ENCODE measurements at regions not wholly inside any gene's neighbourhood (a gene's known extent, or its start where the extent isn't known, plus 50 kb on each side); places are given as distances from the start of the nearest gene placed in this dataset.
"Not testable (repeated sequence)": the region's sequence is repeated elsewhere in the genome, so short reads cannot be mapped to it uniquely, and the experiment has no call there.

GRCh38 chr2:146615778-146616177 lies 1229.1 kb upstream of the ACVR2A start:
- no peak for DNase-seq (ENCODE audit: low read depth, low spot score)
- H3K4me3 ChIP-seq (ENCODE audit: low read length) = no peak overlapping the region

- H3K4me3 ChIP-seq (ENCODE audit: low read length) = no peak overlapping the region
- no peak for DNase-seq (ENCODE audit: low read depth, low spot score)
Observed at GRCh38 chr2:146608490-146608889, 1236.3 kb upstream of the ACVR2A start.

GRCh38 chr2:146604521-146604920 lies 1240.3 kb upstream of the ACVR2A start:
- no peak overlapping the region for H3K4me3 ChIP-seq (ENCODE audit: low read length)
- no peak for DNase-seq (ENCODE audit: low read depth, low spot score)

DNA sequence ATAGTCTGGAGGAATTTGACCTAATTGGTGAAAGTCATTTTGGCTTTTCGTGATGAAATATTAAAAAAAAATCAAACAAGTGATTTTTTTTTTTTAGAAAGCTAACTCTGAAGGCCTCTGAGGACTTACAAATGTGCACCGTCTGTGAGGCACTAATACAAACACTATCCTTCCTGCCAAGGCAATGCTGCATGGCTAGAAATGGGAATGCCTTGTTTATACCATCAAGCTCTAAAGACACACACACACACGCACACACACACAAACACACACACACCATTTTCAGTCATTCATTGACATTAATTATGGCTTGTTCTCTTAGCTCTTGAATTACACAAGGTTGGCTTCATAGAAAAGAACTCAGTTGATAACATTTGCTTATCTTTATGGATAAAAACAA lies 1242.0 kb upstream of the ACVR2A start:
- DNase-seq (ENCODE audit: low read depth, low spot score) = no peak
- H3K4me3 ChIP-seq (ENCODE audit: low read length) = no peak overlapping the region

DNA sequence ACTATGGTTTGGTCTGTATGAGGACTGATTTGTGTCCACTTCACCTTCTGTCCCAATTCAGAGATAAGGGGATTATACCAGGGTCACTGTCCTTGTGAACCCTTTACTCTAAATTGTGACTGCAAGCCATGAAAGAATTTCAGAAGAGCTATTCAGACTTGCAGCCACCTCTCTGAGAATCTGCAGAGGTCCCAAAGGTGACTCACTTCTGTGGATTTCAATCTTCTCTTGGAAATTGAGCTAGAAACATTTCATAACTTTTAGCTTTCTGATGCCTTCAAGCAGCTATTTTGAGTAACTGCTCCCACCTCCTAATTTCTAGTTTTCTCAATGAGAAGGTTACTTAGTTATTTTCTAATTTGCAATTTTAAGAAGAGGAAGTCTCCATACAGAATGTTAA lies 1242.4 kb upstream of the ACVR2A start:
- no peak for DNase-seq (ENCODE audit: low read depth, low spot score)
- no peak overlapping the region for H3K4me3 ChIP-seq (ENCODE audit: low read length)

GRCh38 chr2:146598791-146599190 lies 1246.0 kb upstream of the ACVR2A start:
- H3K4me3 ChIP-seq (ENCODE audit: low read length) = no peak overlapping the region
- DNase-seq (ENCODE audit: low read depth, low spot score) = no peak

DNA sequence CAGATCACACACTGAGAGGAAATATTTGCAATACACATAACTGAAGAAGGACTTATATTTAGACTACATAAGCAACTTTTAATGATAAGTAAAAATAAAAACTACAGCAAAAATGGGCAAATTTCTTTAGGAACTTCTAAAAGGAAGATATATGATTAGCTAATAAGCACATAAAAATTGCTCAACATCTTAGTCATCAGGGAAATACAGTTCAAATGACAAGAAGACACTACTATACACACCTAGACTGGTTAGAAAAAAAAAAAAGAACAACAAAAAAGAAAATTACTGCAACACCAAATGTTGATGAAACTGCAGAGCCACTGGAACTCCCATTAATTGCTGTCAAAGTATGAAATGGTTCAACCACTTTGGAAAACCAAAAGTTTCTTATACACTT lies 1247.5 kb upstream of the ACVR2A start:
- no peak for DNase-seq (ENCODE audit: low read depth, low spot score)
- no peak overlapping the region for H3K4me3 ChIP-seq (ENCODE audit: low read length)

- no peak overlapping the region for H3K4me3 ChIP-seq (ENCODE audit: low read length)
- no peak for DNase-seq (ENCODE audit: low read depth, low spot score)
Observed at GRCh38 chr2:146591908-146592307, 1252.9 kb upstream of the ACVR2A start.

GRCh38 chr2:146587291-146587713 lies 1257.5 kb upstream of the ACVR2A start:
- DNase-seq (ENCODE audit: low read depth, low spot score) = no peak
- no peak overlapping the region for H3K4me3 ChIP-seq (ENCODE audit: low read length)

DNA sequence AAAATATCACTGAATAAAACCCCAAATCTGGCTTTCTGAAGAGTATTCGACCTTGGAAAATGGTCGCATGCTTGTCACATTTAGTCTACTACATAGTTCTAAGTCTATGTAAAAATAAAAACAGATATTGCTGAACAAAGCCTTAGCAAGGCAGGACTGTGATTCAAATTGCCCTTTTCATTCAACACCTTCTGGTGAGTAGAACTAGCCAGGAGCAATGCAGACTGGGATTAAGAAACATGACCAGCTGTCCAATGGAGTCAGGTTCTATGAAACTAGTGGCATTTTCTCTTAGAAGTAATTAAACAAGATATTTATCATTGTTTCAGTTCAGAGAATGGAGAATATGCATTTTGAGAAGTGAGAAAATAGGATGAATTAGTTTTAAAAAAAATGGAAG lies 1260.5 kb upstream of the ACVR2A start:
- no peak overlapping the region for H3K4me3 ChIP-seq (ENCODE audit: low read length)
- no peak for DNase-seq (ENCODE audit: low read depth, low spot score)

DNA sequence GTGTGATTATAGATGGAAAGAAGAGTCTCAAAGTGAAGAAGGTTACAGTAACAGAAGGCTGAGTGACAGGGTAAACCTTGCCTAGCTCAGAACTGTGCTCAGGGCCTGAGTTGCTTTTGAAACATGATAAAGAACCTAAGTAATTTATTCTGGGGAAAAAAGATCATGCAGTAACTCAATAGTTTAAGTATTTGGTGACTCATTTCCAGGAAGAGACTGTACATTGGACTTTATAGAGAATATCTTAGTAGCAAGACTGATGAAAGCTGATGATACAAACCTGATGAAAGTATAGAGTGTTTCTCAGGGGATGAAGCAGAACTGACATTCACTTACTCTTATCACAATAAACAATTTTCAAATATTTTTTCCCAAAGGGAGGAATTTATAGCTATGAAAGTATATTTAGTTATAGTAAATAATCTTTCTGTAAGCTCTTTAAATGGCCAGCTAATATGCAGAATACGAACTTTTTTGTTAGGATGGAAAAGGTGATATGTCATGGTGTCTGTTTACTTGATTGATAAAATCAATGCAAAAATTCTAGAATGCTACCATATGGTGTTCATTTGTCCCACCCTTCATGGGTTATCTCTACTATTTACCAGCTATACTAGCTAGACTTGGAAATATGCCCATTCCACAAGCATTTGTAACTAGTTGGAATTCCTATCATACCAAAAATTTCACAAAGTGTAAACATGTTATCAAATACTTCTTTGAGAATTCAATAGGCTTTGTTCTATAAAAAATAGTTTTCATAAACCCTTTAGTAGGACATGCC lies 1265.5 kb upstream of the ACVR2A start:
- no peak for DNase-seq (ENCODE audit: low read depth, low spot score)
- H3K4me3 ChIP-seq (ENCODE audit: low read length) = no peak overlapping the region

GRCh38 chr2:146576339-146577111 lies 1268.3 kb upstream of the ACVR2A start:
- no peak overlapping the region for H3K4me3 ChIP-seq (ENCODE audit: low read length)
- no peak for DNase-seq (ENCODE audit: low read depth, low spot score)

- DNase-seq (ENCODE audit: low read depth, low spot score) = no peak
- no peak overlapping the region for H3K4me3 ChIP-seq (ENCODE audit: low read length)
Observed at GRCh38 chr2:146572598-146572997, 1272.2 kb upstream of the ACVR2A start.

DNA sequence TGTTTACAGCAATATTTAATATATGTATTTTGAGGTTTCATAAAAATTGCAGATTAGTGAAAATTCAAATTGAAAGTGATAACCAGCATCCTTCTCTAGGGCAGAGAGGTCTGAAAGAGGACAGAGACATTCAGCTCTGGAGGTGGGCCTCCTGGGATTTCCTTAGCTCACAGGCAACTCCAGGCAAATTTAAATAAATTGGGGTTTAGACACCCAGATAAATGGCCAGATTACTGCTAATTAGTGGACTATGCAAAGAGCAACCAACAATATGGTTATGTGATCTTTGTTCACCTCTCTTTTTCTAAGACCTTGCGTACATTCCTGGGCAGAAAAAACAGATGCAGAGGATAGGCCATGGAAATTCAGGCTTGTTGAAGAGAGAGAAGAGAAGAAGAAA lies 1282.8 kb upstream of the ACVR2A start:
- H3K4me3 ChIP-seq (ENCODE audit: low read length) = no peak overlapping the region
- DNase-seq (ENCODE audit: low read depth, low spot score) = no peak

DNA sequence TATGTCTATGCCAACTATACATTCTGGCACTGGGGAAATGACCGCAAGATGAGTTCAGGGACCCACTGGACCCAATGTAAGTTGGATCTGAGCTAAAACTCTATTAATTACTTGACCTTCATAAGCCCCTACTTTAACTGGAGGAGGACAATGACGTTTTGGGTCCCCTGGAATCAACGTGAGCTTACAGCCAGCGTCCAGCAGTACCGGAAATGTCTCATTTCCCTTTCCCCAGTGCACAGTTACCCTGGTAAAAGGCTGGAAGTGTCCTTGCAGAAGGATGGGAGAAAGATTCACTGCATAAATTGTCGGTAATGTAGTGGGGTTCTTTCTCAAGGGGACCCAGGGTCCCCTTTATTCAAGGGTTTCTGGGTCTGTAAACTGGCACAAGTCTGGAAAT lies 1297.6 kb upstream of the ACVR2A start:
- H3K4me3 ChIP-seq (ENCODE audit: low read length) = no peak overlapping the region
- DNase-seq (ENCODE audit: low read depth, low spot score) = no peak

GRCh38 chr2:146544701-146545100 lies 1300.1 kb upstream of the ACVR2A start:
- no peak for DNase-seq (ENCODE audit: low read depth, low spot score)
- no peak overlapping the region for H3K4me3 ChIP-seq (ENCODE audit: low read length)

GRCh38 chr2:146541896-146542295 lies 1302.9 kb upstream of the ACVR2A start:
- no peak for DNase-seq (ENCODE audit: low read depth, low spot score)
- H3K4me3 ChIP-seq (ENCODE audit: low read length) = no peak overlapping the region

- H3K4me3 ChIP-seq (ENCODE audit: low read length) = no peak overlapping the region
- peak; percentile 7 for DNase-seq (ENCODE audit: low read depth, low spot score)
Observed at GRCh38 chr2:146540271-146540932, 1304.4 kb upstream of the ACVR2A start.

DNA sequence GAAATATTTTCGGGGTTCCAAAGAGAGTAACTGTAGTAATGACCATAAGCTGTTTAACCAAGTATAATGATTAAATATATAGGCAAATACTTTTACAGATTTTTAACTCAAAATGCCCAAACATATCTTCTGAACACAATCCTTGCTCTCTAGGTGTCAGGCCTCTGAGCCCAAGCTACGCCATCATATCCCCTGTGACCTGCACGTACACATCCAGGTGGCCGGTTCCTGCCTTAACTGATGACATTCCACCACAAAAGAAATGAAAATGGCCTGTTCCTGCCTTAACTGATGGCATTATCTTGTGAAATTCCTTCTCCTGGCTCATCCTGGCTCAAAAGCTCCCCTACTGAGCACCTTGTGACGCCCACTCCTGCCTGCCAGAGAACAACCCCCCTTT lies 1305.1 kb upstream of the ACVR2A start:
- H3K4me3 ChIP-seq (ENCODE audit: low read length); DNase-seq (ENCODE audit: low read depth, low spot score): not testable (repeated sequence)

GRCh38 chr2:146537477-146537876 lies 1307.4 kb upstream of the ACVR2A start:
- DNase-seq (ENCODE audit: low read depth, low spot score) = no peak

More at GRCh38 chr2:146537477-146537876, 1307.4 kb upstream of the ACVR2A start:
- no peak overlapping the region for H3K4me3 ChIP-seq (ENCODE audit: low read length)

Data from Jurkat, Clone E6-1 (cell line).